OCI-LY1 (cell line): ENCODE measurements at regions not wholly inside any gene's neighbourhood (a gene's known extent, or its start where the extent isn't known, plus 50 kb on each side); places are given as distances from the start of the nearest gene placed in this dataset.

ENCODE experiments used
- H2AFZ ChIP-seq: fragments of 200-600 bp; sonication (generic), shearing (Covaris generic); 2 replicates; pipeline ENCODE4 v1.6.0; 2014; ENCODE audit warnings: antibody characterized with exemption, mild to moderate bottlenecking, low read length
- H3F3A ChIP-seq: fragments of 200-600 bp; sonication (generic), shearing (Covaris generic); 2 replicates; pipeline ENCODE4 v1.6.0; 2014; ENCODE audit warnings: mild to moderate bottlenecking, antibody characterized with exemption, low read length, moderate library complexity; ENCODE audit not compliant: insufficient read depth
- H3K27ac ChIP-seq: fragments of 200-600 bp; sonication (generic); 2 replicates; pipeline ENCODE4 v1.5.1; 2014; ENCODE audit warnings: low read length, mixed run types, mild to moderate bottlenecking, low read depth; ENCODE audit not compliant: poor library complexity, severe bottlenecking
- H3K27me3 ChIP-seq: fragments of 200-600 bp; sonication (generic); 2 replicates; pipeline ENCODE4 v1.6.0; 2014; ENCODE audit warnings: antibody characterized with exemption, mild to moderate bottlenecking, low read length, moderate library complexity; ENCODE audit not compliant: insufficient read depth
- H3K36me3 ChIP-seq: fragments of 200-600 bp; sonication (generic); 2 replicates; pipeline ENCODE4 v1.6.1; 2014; ENCODE audit warnings: mild to moderate bottlenecking, antibody characterized with exemption, low read length, moderate library complexity, mixed read lengths; ENCODE audit not compliant: insufficient read depth
- H3K4me1 ChIP-seq: fragments of 200-600 bp; sonication (generic); 2 replicates; pipeline ENCODE4 v1.5.1; 2014; ENCODE audit warnings: mild to moderate bottlenecking, low read length, moderate library complexity; ENCODE audit not compliant: insufficient read depth, severe bottlenecking
- H3K4me2 ChIP-seq: fragments of 200-600 bp; sonication (generic), shearing (Covaris generic); 2 replicates; pipeline ENCODE4 v1.6.1; 2014; ENCODE audit warnings: low read length
- H3K4me3 ChIP-seq: fragments of 200-600 bp; sonication (generic); 2 replicates; pipeline ENCODE4 v1.5.1; 2014; ENCODE audit warnings: low read length, low read depth, mild to moderate bottlenecking, mixed read lengths; ENCODE audit not compliant: poor library complexity, severe bottlenecking
- H3K79me2 ChIP-seq: fragments of 200-600 bp; shearing (Covaris generic); 2 replicates; pipeline ENCODE4 v1.6.1; 2016; ENCODE audit warnings: mixed run types, low read length, mixed read lengths; ENCODE audit not compliant: insufficient read depth
- H3K9ac ChIP-seq: fragments of 200-600 bp; sonication (generic), shearing (Covaris generic); 2 replicates; pipeline ENCODE4 v1.6.1; 2014; ENCODE audit warnings: mild to moderate bottlenecking, low read length, mixed read lengths
- H3K9me2 ChIP-seq: fragments of 200-600 bp; sonication (generic), shearing (Covaris generic); 2 replicates; pipeline ENCODE4 v1.6.1; 2014; ENCODE audit warnings: low read depth, mild to moderate bottlenecking, low read length, mixed read lengths
- H3K9me3 ChIP-seq: fragments of 200-600 bp; shearing (Covaris generic); 2 replicates; pipeline ENCODE4 v1.6.1; 2014; ENCODE audit warnings: low read length, mixed read lengths
- H4K20me1 ChIP-seq: fragments of 200-600 bp; sonication (generic), shearing (Covaris generic); 2 replicates; pipeline ENCODE4 v1.6.0; 2016; ENCODE audit warnings: mild to moderate bottlenecking, low read length; ENCODE audit not compliant: insufficient read depth
- CTCF ChIP-seq: fragments of 200-600 bp; sonication (generic), shearing (Covaris generic); IDR thresholded peaks from 2 replicates; pipeline ENCODE4 v1.5.1; 2017; ENCODE audit warnings: mild to moderate bottlenecking, antibody characterized with exemption, low read length, moderate library complexity, mixed read lengths
- EZH2 ChIP-seq: fragments of 200-600 bp; sonication (generic), shearing (Covaris generic); IDR thresholded peaks from 2 replicates; pipeline ENCODE4 v1.8.0; 2017; ENCODE audit warnings: borderline replicate concordance, mixed run types, mild to moderate bottlenecking, antibody characterized with exemption, low read length, moderate library complexity, mixed read lengths

GRCh38 chr10:33067917-33068316 lies 109.9 kb upstream of the ITGB1 start:
- Histone ChIP-seq H2AFZ (no peak overlapping the region), H3K27me3 (no peaks in the 10 kb centered on the region), H3K9me2 (no peaks in the 10 kb centered on the region), H4K20me1 (no peaks in the 10 kb centered on the region), H3K36me3 (no peaks in the 10 kb centered on the region), H3K4me3 (no peak overlapping the region), H3K4me1 (no peaks in the 10 kb centered on the region), H3F3A (no peaks in the 10 kb centered on the region), H3K27ac (no peak overlapping the region), H3K9ac (no peak overlapping the region), H3K4me2 (no peak overlapping the region), H3K9me3 (no peaks in the 10 kb centered on the region), H3K79me2 (no peaks in the 10 kb centered on the region)
- TF ChIP-seq CTCF = no peak
- no peak for TF ChIP-seq EZH2

- TF ChIP-seq CTCF (no peak), EZH2 (no peak)
- Histone ChIP-seq H3K4me2 (no peak overlapping the region), H3K9ac (no peak overlapping the region)
Observed at GRCh38 chr10:33067481-33067880, 109.5 kb upstream of the ITGB1 start.

GRCh38 chr10:33066558-33067236 lies 108.7 kb upstream of the ITGB1 start:
- Histone ChIP-seq H3K4me2 (no peak overlapping the region), H3F3A (no peaks in the 10 kb centered on the region), H3K9me3 (no peaks in the 10 kb centered on the region), H4K20me1 (no peaks in the 10 kb centered on the region), H3K4me3 (no peak overlapping the region), H3K36me3 (no peaks in the 10 kb centered on the region), H3K27ac (no peak overlapping the region), H2AFZ (no peak overlapping the region), H3K9ac (no peak overlapping the region), H3K27me3 (no peaks in the 10 kb centered on the region), H3K4me1 (no peaks in the 10 kb centered on the region), H3K9me2 (no peaks in the 10 kb centered on the region), H3K79me2 (no peaks in the 10 kb centered on the region)
- TF ChIP-seq CTCF (no peak), EZH2 (no peak)

More at GRCh38 chr10:33067481-33067880, 109.5 kb upstream of the ITGB1 start:
- Histone ChIP-seq H3K9me3 (no peaks in the 10 kb centered on the region), H2AFZ (no peak overlapping the region), H3K27me3 (no peaks in the 10 kb centered on the region), H3K36me3 (no peaks in the 10 kb centered on the region), H3K79me2 (no peaks in the 10 kb centered on the region), H3K4me1 (no peaks in the 10 kb centered on the region), H4K20me1 (no peaks in the 10 kb centered on the region), H3K27ac (no peak overlapping the region), H3K4me3 (no peak overlapping the region), H3F3A (no peaks in the 10 kb centered on the region), H3K9me2 (no peaks in the 10 kb centered on the region)
